Prostate gland (tissue), 2 donors: ENCODE measurements at regions not wholly inside any gene's neighbourhood (a gene's known extent, or its start where the extent isn't known, plus 50 kb on each side); places are given as distances from the start of the nearest gene placed in this dataset.

Experiments
- DNase-seq: peaks from one replicate; pipeline ENCODE4 v3.0.0-alpha.2; 2019; ENCODE audit warnings: low spot score
- H3K27ac ChIP-seq, 2 donors: fragments of 200-600 bp; sonication (generic); 2 replicates each; pipeline ENCODE4 v1.5.1; 2017 to 2019
- H3K27me3 ChIP-seq: fragments of 200-600 bp; sonication (generic); replicated peaks from 2 replicates; pipeline ENCODE4 v1.5.1; 2019; ENCODE audit not compliant: insufficient read depth
- H3K36me3 ChIP-seq, 2 donors: fragments of 200-600 bp; sonication (generic); 1 replicate in 1 of 2; 2 replicates in 1 of 2; pipeline versions ENCODE4 v1.5.1 to v1.8.1; 2017 to 2019
- H3K4me1 ChIP-seq: fragments of 200-600 bp; sonication (generic); replicated peaks from 2 replicates; pipeline ENCODE4 v1.5.1; 2019
- H3K4me3 ChIP-seq, 2 donors: fragments of 200-600 bp; sonication (generic); 2 replicates each; pipeline ENCODE4 v1.5.1; 2017 to 2019
- H3K9me3 ChIP-seq: fragments of 200-600 bp; sonication (generic); 2 replicates; pipeline ENCODE4 v1.5.1; 2017
- CTCF ChIP-seq, 4 experiments: fragments of 200-600 bp in 2 of 4; fragments of 450-650 bp in 2 of 4; sonication (generic) in 2 of 4; IDR thresholded peaks; 1 replicate in 3 of 4; 2 replicates in 1 of 4; pipeline ENCODE4 v1.5.1; 2016 to 2019; ENCODE audit warnings: antibody characterized with exemption in 4 of 4, mild to moderate bottlenecking in 2 of 4, moderate library complexity in 2 of 4
- POLR2A ChIP-seq: fragments of 450-650 bp; IDR thresholded peaks from one replicate; pipeline ENCODE4 v1.6.1; 2016; ENCODE audit warnings: antibody characterized with exemption, mild to moderate bottlenecking
- POLR2AphosphoS5 ChIP-seq: sonication (generic); formaldehyde crosslinking; IDR thresholded peaks from one replicate; pipeline ENCODE4 v1.6.1; 2017; ENCODE audit warnings: antibody characterized with exemption
- WGBS: methylation state at CpG from one replicate; pipeline ENCODE4 v1.1.5; 2018; 5-methylcytosine and 5-hydroxymethylcytosine counted together
- intact Hi-C: fragments of 100-400 bp; cut with DNase I; formaldehyde crosslinking; loops from one replicate; pipeline ENCODE4 v1.14.2; 2022

- TF ChIP-seq POLR2AphosphoS5: no peak
- no peak for TF ChIP-seq CTCF (IDR thresholded peaks at IDR 0.05)
- TF ChIP-seq POLR2A: no peak
- no peak for DNase-seq
- no peaks in the 10 kb centered on the region for H3K9me3 ChIP-seq
- intact Hi-C loops: no loop called here
- no peaks in the 10 kb centered on the region for H3K4me1 ChIP-seq
- no peak overlapping the region for H3K27ac ChIP-seq
- H3K36me3 ChIP-seq: no peaks in the 10 kb centered on the region
- H3K4me3 ChIP-seq: no peak overlapping the region
- H3K27me3 ChIP-seq: no peaks in the 10 kb centered on the region
- WGBS: 72% methylated on average over 5 of the region's 5 CpGs
Measured at GRCh38 chr22:34992672-34993071, 73.3 kb upstream of the ISX start.

- no peak for DNase-seq
- Histone ChIP-seq H3K4me1 (no peaks in the 10 kb centered on the region), H3K4me3 (no peak overlapping the region), H3K9me3 (no peaks in the 10 kb centered on the region), H3K27me3 (no peaks in the 10 kb centered on the region), H3K36me3 (no peaks in the 10 kb centered on the region), H3K27ac (no peak overlapping the region)
- TF ChIP-seq POLR2A: no peak
- no peak for TF ChIP-seq POLR2AphosphoS5
- no peak for TF ChIP-seq CTCF (IDR thresholded peaks at IDR 0.05)
- intact Hi-C loops: no loop called here
- WGBS: 73% methylated on average over 3 of the region's 3 CpGs
Measured at GRCh38 chr22:34993548-34993947, 72.4 kb upstream of the ISX start.

GRCh38 chr22:34997633-34998299, 68.2 kb upstream of the ISX start:
- Histone ChIP-seq H3K4me3 (no peak overlapping the region), H3K27me3 (no peaks in the 10 kb centered on the region), H3K4me1 (no peaks in the 10 kb centered on the region), H3K9me3 (no peaks in the 10 kb centered on the region), H3K36me3 (no peaks in the 10 kb centered on the region), H3K27ac (no peak overlapping the region)
- DNase-seq: no peak
- no peak for TF ChIP-seq CTCF (IDR thresholded peaks at IDR 0.05)
- no peak for TF ChIP-seq POLR2AphosphoS5
- TF ChIP-seq POLR2A: no peak
- 83% methylated on average over 9 of the region's 9 CpGs for WGBS
- intact Hi-C loops: no loop called here

- H3K27ac ChIP-seq: no peak overlapping the region
- H3K9me3 ChIP-seq: no peaks in the 10 kb centered on the region
- H3K36me3 ChIP-seq: no peaks in the 10 kb centered on the region
- intact Hi-C loops: no loop called here
- H3K27me3 ChIP-seq: no peaks in the 10 kb centered on the region
- 82% methylated on average over 3 of the region's 3 CpGs for WGBS
- H3K4me3 ChIP-seq: no peak overlapping the region
- DNase-seq: no peak
- TF ChIP-seq CTCF (IDR thresholded peaks at IDR 0.05): no peak
- TF ChIP-seq POLR2AphosphoS5: no peak
- TF ChIP-seq POLR2A: no peak
- H3K4me1 ChIP-seq: no peaks in the 10 kb centered on the region
Measured at GRCh38 chr22:34998921-34999320, 67.0 kb upstream of the ISX start.

GRCh38 chr22:35008213-35008612, 57.7 kb upstream of the ISX start:
- no peak for TF ChIP-seq CTCF (IDR thresholded peaks at IDR 0.05)
- no peak for TF ChIP-seq POLR2AphosphoS5
- no peak for TF ChIP-seq POLR2A
- Histone ChIP-seq H3K9me3 (no peaks in the 10 kb centered on the region), H3K4me1 (no peaks in the 10 kb centered on the region), H3K27me3 (no peaks in the 10 kb centered on the region), H3K36me3 (no peaks in the 10 kb centered on the region), H3K27ac (no peak overlapping the region), H3K4me3 (no peak overlapping the region)
- no peak for DNase-seq
- WGBS: 86% methylated on average over 5 of the region's 5 CpGs
- intact Hi-C loops: no loop called here
